Myocyte (in vitro differentiated cells): ENCODE measurements at regions not wholly inside any gene's neighbourhood (a gene's known extent, or its start where the extent isn't known, plus 50 kb on each side); places are given as distances from the start of the nearest gene placed in this dataset.
"Not testable (repeated sequence)": the region's sequence is repeated elsewhere in the genome, so short reads cannot be mapped to it uniquely, and the experiment has no call there.

Source experiments
- DNase-seq: peaks from one replicate; pipeline ENCODE4 v3.0.0-alpha.2; 2012; ENCODE audit warnings: low read depth

DNA sequence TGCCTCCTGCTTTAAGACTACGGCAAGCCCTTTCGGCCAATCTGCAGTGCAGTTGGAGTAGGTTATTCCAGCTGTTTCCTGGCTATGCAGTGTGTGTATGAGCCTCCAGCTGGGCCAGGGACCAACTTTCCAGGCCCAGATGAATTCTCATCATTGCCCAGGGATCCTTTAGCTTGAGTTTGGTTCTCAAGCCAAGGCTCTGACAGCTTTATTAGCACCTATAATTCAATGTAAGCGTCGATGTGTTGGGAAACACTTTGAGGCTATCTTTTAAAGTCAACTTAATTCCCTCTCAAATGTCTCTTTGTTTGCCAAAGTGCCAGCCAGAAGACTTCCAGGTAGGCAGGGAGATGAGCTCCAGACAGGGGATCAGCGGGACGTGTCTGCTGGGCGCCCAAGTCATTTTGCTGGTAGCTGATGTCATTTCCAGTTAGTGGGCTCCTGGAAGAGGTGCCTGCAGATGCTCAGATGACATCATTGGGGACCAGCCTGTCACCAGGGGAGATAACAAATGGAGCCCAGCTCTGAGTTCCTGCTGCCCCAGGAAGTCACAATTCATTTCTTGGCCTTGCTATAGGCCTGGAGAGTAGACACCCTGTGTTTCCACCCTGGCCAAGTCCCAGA is 520.4 kb downstream of the SOX6 start:
- DNase-seq: no peak

DNA sequence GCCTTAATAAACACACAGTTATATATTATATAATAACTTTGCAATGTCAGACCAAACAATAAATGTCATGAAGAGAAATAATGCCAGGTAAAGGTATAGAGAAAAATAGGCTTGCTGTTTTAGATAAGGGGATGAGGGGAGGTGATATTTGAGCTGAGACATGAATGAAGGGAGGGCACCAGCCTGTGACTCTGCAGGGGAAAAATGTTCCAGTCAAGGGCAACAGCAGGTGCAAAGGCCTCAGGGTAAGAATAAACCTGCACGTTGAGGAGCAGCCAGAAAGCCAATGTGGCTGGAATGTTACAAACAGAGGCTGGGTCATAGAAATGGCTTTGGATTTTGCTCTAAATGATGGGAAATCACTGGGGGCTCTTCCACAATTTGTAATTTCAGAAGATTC is 519.6 kb downstream of the SOX6 start:
- peak; percentile 16 for DNase-seq

DNA sequence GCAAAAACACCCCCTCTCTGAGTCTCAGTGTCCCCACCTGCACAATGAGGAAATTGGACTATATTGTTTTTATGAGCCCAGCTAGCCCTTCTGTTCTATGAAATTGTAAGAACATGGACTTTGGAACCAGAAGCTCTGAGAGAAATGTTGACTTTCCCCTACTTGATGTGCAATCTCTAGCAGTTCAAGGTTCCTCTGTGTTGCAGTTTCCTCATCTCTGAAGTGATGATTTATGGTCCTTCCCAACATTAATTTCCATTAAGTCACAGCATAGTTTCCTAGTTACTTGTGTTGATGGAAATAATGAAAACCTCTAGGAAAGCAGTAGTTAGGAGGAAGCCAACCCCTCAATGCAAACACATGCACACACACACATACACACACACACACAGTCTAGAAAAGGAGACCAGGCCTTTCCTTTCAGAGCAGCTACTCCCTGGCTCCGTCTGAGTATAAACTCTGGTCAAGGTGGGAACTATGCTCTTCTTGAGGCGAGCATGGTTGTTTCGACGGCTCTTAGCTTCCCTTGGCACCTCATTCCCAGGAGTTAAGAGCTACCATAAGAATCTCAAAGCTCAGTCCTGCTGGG is 518.4 kb downstream of the SOX6 start:
- DNase-seq: no peak

DNA sequence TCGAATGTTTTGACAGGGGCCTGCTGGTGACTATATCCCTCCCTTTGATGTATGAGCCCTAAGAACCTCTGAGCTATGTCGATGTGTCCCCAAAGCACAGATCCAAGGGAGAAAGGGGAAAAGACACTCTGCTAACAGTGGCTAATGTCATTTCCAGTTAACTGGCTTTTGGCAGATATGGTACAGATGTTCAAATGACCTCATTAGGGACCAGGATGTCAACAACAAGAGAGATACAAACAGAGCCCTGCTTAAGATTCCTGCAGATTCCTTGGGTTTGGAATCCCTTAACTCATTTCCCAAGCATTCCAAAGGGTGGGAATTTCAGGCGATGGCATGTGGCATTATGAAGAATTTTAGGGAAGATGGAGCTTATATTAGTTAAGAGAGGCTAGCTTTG is 517.3 kb downstream of the SOX6 start:
- DNase-seq: no peak

DNA sequence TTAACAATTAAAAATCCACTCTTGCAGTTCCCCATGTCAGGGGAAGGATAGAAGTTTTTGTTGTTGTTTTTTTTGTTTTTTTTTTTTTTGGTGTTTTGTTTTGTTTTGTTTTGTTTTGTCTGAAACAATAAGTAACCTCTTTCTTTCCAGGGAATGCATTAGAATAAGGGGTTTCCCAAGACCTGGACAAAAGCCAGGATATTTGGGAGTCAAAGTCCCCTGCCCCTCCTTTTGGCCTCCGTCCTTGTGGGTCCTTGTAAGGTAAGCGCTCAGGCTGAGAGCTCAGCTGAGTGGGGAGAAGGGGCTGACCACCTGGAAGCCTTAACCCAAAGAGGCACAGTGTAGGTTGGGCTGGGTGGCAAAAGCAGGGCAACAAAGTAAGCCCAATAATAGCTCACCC is 515.4 kb downstream of the SOX6 start:
- DNase-seq: no peak

DNA sequence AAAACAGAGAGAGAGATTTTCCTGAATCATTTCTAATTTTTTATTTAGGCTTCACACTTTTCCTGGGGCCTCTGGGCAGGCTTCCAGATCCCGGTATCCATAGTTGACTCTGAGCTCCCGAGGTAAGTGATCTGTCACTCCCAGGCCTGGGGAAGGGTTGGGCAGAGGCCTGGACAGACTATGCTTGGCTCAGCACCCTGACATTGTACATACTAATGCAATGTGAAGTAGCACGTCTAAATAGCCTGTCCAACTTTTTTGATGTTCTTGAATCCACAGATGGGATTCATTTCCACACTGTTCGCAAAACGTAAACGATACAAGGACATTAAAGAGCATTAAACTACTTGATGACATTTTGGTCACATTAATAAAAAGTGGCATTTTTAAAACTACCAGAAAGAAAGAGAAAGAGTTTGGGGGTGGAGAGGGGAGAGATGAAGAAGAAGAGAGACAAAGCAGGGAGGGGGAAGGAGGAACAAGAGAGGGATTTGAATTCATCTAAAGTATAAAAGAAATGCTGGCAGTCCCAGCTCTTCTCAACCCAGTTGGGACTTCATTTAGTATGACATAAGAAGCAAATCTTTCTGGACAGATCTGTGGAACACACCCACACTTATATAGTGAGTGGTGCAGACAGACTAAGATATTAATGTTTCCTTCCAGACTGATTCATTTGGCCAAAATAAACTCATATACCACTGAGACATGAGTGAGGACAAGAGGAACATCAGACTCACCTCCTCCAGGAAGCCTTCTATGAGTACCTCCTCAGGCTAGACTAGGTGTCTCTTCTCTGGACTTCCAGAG is 514.2 kb downstream of the SOX6 start:
- no peak for DNase-seq

DNA sequence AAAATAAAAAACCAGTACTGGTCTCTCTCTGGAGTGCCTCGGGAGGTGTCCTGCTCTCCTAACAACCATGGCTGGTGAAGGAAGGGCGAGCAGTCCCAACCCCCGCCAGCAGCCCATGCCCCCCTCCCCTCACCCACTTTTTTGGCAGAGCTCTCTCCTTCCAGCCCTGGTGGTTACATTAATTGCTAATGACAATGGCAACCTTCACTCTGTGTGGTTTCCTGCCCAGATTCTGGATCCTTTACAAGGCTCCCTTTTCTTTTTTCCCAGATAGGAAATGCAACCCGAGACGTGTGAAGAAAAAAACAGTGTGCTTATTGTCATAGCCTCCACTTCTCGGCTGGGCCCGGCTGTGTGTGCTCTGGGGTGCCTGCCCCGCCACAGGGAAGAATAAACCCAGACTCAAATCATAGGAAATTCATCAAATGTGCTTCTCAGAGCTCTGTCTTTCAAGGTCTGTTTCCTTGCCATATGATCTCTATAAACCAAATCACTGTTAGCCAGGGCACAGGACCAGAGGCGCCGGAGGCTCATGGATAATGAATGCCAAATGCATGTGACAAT is 513.0 kb downstream of the SOX6 start:
- DNase-seq: peak; percentile 22

DNA sequence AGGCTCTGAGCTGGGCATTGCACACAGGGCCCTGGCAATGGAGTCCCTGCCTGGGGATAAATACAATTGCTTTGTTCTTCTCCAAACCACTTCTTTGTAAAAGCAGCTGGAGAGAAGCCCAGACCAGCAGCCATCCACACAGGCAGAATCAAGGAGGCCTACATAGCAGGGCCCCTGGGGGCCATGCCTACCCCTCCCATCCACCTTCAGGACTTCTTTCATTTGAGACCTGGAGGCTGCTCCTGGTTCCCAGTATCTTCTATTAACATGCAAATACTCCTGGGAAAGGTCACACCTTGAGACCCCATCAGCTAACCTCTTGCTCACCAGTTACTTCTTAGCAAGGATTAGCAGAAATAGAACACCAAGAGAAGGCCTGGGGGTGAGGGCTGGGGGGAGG is 511.1 kb downstream of the SOX6 start:
- no peak for DNase-seq

DNA sequence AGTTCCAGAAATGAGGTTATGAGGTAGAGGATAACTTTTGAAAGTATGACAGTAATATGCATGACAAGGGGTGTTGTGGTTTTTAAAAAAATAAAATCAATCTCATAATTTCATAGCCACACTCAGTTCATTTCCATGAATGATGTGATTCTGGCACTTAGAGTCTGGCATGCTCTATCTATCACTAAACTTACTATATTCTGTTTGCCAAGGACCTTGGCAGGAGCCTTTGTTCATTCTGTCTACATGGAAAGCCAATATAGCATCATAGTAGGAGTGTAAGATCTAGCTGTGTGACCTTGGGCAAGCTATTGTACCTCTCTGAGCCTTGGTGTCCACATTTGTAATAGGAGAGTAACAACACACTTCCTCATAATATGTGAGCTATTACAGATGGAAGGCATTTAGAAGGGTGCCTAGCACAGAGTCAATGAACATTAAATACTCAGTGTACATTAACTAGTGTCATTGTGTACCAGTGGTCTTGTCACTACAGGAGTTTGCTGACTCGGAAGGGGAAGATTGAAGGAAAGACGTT is 507.6 kb downstream of the SOX6 start:
- DNase-seq: no peak

DNA sequence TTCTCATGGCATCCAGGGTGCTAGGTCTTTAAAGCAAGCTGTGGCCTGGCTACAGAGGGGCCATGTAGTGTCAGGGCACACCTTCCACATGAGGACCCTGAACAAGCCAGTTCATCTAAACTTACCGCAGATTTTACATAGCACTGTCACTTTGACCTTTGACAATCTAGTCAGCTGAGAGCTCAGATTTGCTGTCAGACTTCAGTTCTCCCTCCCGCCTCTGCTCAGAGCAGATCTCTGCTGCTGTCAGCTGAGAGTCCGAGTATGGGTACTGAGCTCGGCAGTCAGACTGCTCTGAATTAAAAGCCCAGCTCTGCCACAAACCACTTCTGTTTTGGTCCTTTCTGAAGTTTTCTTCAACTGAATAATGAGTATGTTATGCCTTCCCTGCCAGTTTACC is 507.1 kb downstream of the SOX6 start:
- DNase-seq: no peak

DNA sequence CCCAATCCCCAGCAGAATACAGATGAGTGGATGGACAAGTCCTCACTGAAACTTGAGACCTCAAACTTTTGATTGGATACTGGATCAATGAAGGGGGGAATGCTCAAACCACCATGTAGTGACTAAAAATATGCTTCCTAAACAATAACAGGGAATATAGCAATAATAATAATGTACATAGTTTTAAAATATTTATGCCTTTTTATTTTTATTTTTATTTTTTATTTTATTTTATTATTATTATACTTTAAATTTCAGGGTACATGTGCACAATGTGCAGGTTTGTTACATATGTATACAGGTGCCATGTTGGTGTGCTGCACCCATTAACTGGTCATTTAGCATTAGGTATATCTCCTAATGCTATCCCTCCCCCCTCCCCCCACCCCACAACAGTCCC is 506.0 kb downstream of the SOX6 start:
- not testable (repeated sequence) for DNase-seq

DNA sequence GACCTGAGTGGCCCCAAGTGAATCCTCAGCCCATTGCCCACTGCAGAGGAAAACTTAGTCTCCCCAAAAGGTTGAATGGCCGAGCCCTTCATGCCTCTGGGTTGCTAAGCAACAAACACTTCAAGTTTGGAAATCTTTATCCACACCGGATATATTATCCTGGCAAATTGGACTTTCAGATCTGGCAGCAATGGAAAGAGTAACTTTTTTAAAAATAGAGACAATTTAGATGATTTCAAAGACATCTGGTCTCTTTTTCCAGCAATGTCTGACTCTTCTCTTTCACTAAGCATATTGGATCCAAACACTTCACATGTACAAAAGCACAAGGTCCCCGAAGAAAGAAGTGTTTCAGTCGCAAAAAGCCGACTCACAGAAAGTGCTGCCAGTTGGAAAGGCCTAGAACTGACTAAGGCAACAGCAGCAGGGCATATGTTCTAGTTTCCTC is 505.3 kb downstream of the SOX6 start:
- no peak for DNase-seq

DNA sequence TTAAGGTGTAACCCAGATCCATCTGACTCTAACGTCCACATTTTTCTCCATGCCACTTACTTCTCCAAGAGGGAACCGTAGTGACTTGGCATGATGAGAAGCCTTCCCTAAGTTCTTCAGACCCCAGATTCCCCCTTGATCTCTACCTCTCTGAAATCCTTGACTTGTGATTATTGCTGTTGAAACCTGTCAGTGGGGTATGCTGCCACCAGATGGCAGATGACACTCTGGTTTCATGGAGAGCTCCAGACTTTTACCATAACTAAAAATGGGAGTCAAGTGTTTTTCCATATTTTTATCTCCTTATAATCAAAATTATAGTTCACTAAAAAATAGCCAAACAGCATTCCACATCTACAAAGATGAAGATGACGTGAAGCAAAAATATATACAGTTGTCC is 504.2 kb downstream of the SOX6 start:
- DNase-seq: no peak

DNA sequence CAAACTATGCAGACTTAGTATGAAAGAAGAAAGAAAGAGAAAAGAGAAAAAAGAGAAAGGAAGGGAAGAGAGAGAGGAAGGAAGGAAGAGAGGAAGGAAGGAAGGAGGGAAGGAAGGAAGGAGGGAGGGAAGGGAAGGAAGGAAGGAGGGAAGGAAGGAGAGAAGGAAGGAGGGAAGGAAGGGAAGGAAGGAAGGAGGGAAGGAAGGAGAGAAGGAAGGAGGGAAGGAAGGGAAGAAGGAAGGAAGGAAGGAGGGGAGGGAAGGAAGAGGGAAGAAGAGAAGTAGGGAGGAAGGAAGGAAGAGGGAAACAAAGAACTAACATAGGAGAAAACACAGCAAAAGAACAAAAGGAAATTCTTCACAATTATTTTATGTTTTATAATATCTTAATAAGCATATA is 502.1 kb downstream of the SOX6 start:
- no peak for DNase-seq

DNA sequence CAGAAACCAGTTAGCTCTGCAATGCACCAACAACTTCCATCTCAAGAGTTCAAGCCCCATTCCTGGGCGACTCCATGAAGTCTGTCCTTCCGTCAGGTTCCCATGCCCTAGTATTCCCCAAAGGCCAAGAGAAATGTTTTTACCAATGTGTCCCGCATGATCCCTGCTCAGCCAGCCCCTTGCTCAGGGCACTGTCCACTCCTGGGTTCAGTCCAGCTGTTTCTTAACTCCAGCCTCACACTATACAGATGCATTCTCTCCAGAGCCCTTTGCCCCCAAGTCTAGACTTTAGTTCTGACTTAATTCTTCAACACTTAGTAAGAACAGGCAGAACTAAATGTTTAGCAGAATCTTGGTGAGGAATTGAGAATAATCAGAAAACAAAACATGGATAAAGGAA is 497.5 kb downstream of the SOX6 start:
- no peak for DNase-seq

DNA sequence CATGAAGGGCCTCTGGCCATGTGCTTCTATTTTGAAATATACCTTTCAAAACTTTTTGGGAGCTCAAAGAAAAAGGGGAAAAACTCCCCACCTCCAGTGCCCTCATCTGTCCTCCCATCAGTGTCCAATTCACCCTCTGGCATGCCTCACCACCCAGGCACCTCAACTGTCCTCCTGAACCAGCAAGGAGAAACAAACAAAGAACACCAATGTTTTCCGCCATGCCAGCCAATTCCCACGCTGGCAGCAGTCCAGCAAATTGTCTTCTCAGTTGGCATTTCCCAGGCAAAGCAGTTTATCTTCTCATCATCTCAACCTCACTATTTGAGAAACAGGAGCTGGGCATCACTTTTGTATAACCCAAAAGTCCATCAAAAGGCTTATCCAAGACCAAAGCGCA is 496.9 kb downstream of the SOX6 start:
- no peak for DNase-seq

DNA sequence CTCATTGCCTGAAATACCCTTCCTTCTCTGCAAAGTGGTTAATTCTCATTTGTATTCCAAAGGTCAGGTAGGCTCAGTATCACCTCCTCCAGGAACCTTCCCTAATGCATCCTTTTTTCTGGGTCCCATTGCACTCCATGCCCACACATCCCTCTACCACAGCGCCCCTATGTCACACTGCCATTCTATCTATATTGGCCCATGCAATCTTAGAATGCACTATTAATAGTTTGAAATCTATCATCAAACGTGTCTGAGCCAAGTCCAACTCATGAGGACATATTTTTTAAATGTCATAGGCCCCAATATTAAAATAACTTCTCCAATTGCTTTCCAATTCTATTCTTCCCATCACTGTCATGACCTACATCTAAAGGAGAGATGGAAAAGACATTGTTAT is 495.1 kb downstream of the SOX6 start:
- DNase-seq: no peak

DNA sequence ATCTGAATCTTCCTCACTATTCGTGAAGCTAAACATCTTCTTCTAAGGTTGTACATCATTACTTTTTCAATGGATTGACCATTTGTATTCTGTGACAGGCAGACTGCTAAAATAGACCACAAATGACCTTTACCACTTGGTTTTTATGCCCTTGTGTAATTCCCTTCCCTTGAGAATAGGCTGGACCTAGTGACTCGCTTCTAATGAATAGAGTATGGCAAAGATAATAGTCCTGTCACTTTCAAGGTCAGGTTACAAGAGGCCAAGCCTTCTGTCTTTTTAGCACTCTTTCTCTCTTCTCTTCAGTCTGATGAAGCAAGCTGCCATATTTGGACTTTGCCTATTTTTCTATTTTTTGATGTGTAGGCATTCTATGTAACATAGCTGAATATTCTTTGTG is 492.9 kb downstream of the SOX6 start:
- no peak for DNase-seq

DNA sequence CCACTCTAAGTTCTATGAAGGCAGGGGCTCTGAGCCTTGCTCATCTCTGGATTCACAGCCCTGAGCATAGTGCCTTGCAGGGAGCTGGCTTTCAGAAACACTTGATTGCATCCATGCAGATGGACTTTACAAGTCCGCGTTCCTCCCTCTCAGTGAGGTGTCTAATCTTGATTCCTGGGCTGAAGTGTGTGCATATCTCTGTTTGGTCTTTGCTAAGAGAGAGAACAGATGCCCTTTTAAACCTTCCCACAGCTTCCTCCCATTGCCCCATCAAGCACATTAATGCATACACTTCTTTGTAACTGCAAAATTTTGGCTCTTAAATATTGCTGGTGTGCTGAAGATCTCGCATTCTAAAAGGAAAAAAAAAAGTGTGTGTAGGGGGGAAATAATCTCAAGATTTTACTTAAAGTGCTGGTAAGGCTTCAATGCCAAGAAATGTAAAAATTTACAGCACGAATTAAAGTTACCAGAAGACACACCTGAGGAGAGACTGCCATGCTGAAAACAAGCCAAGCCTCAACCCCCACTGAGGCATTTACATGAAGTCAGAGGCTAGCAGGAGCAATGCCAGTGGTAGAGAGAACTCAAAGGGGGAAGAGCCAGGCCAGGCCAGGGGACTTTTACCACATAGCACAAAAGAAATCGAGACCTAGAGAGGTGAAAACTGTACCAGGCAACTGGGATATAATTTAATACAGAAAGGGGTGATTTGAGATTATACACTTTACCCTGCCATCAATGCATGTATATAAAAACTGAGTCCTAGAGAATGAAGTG is 492.1 kb downstream of the SOX6 start:
- no peak for DNase-seq

DNA sequence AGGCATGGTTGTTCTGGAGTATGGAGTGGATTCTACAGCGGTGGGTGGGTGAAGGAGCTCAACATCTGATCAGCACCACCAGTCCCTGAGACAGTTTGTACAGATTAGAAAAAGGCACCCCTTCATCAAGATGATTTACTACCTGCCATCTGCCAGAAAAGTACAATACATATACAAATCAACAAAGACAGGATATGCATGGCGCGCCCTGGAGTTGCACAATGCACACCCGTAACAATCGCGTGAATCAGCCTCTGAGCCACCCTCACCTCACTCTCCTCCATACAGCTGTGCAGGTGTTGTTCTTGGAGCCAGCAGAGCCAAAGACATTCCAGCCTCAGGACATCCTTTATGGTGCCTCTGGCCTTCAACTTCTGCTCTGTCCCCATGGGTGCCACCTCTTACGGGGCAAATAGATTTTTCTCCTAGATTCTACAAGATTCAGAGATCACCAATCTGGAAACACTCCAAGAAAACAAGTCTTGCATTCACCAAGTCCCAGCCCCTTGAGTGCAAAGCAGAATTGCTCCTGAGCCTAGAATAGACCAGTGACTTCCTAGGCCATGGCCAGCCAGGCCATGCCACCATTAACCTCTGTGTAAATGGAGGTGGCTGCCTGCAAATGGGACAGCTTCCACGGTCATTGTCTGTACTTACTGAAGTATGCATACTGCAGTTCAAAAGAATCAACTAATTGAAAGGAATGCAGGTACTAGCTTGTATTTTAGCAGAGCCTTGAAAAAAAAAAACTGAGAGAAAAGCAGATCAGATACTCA is 490.9 kb downstream of the SOX6 start:
- DNase-seq: no peak

DNA sequence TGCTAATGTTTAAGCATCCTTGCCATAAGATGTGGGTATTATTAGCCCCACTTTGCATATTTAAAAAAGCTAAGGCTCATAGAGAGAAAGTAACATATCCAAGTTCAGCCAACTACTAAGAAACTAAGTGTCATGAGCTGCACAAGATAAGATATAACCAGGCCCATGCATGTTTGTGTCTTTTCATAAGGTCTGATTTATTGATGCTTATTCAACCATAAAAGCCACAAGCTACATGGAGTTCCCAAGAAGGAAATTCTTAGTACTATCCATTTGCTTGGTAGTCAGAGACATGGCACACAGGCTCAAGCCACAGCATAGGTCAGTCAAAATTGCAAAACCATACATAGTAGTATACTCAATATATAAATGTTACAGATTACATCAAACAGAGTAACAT is 488.5 kb downstream of the SOX6 start:
- no peak for DNase-seq
